Naive thymus-derived CD4-positive, alpha-beta T cell (primary cell): ENCODE measurements at regions not wholly inside any gene's neighbourhood (a gene's known extent, or its start where the extent isn't known, plus 50 kb on each side); places are given as distances from the start of the nearest gene placed in this dataset.

Source experiments
- ATAC-seq: fragments of 150-1000 bp; cut with Tn5 transposase; 2 replicates; pipeline ENCODE4 v1.10.0; 2021; ENCODE audit warnings: mild to moderate bottlenecking, moderate library complexity
- CTCF ChIA-PET: fragments of 350-600 bp; sonication (Branson Sonifier 250); formaldehyde crosslinking; loops from one replicate; lab custom pipeline; 2021; ENCODE audit warnings: antibody characterized with exemption; lab: Charles Lee
- POLR2A ChIA-PET: fragments of 350-600 bp; sonication (Branson Sonifier 250); formaldehyde crosslinking; loops from one replicate; lab custom pipeline; 2021; ENCODE audit warnings: antibody characterized with exemption, inconsistent platforms; lab: Charles Lee
- DNase-seq, 9 donors: peaks; one replicate each; pipeline versions ENCODE4 v3.0.0 to v3.0.0-alpha.2; 2020 to 2022; ENCODE audit warnings: mixed read lengths in 1 of 9
- H3K27ac ChIP-seq: one replicate; pipeline ENCODE4 v1.7.0; 2013; ENCODE audit warnings: mild to moderate bottlenecking, low read depth, low read length, moderate library complexity
- H3K27me3 ChIP-seq, 2 donors: one replicate each; pipeline ENCODE4 v1.7.0; 2013; ENCODE audit warnings: low read length in 2 of 2, mild to moderate bottlenecking in 2 of 2, moderate library complexity in 2 of 2; ENCODE audit not compliant: control insufficient read depth in 2 of 2, insufficient read depth in 2 of 2
- H3K36me3 ChIP-seq, 3 experiments: 1 replicate in 2 of 3; 2 replicates in 1 of 3; pipeline ENCODE4 v1.7.0; 2013; ENCODE audit warnings: low read length in 3 of 3, mild to moderate bottlenecking in 3 of 3, moderate library complexity in 1 of 3; ENCODE audit not compliant: insufficient read depth in 3 of 3, control insufficient read depth in 2 of 3
- H3K4me1 ChIP-seq, 2 donors: one replicate each; pipeline ENCODE4 v1.7.0; 2013; ENCODE audit warnings: low read length in 2 of 2, mild to moderate bottlenecking in 2 of 2, moderate library complexity in 1 of 2; ENCODE audit not compliant: control insufficient read depth in 2 of 2, insufficient read depth in 2 of 2
- H3K4me3 ChIP-seq: 2 replicates; pipeline ENCODE4 v1.7.0; 2013; ENCODE audit warnings: mild to moderate bottlenecking, low read length
- H3K9me3 ChIP-seq, 3 experiments: 1 replicate in 2 of 3; 2 replicates in 1 of 3; pipeline ENCODE4 v1.7.0; 2013; ENCODE audit warnings: low read length in 3 of 3; ENCODE audit not compliant: control insufficient read depth in 2 of 3
- H3K27ac Mint-ChIP-seq, 9 donors: one replicate each; pipeline ENCODE4 v1.8.0; 2020 to 2022; ENCODE audit warnings: mixed read lengths in 9 of 9, mild to moderate bottlenecking in 8 of 9, moderate library complexity in 5 of 9, inconsistent platforms in 2 of 9
- H3K27me3 Mint-ChIP-seq, 5 donors: one replicate each; pipeline ENCODE4 v1.8.0; 2021 to 2022; ENCODE audit warnings: mixed read lengths in 5 of 5, mild to moderate bottlenecking in 1 of 5
- H3K36me3 Mint-ChIP-seq, 5 donors: one replicate each; pipeline ENCODE4 v1.8.0; 2020 to 2022; ENCODE audit warnings: mixed read lengths in 5 of 5, mild to moderate bottlenecking in 3 of 5, inconsistent platforms in 1 of 5
- H3K4me1 Mint-ChIP-seq, 7 donors: one replicate each; pipeline ENCODE4 v1.8.0; 2020 to 2022; ENCODE audit warnings: mixed read lengths in 7 of 7, mild to moderate bottlenecking in 3 of 7, inconsistent platforms in 1 of 7
- H3K4me3 Mint-ChIP-seq, 10 donors: one replicate each; pipeline ENCODE4 v1.8.0; 2020 to 2022; ENCODE audit warnings: mild to moderate bottlenecking in 10 of 10, mixed read lengths in 10 of 10, moderate library complexity in 6 of 10, inconsistent platforms in 2 of 10
- H3K9me3 Mint-ChIP-seq, 11 donors: one replicate each; pipeline ENCODE4 v1.8.0; 2020 to 2022; ENCODE audit warnings: mixed read lengths in 11 of 11, mild to moderate bottlenecking in 4 of 11, inconsistent platforms in 1 of 11, moderate library complexity in 1 of 11
- intact Hi-C, 2 donors: fragments of 100-400 bp; cut with micrococcal nuclease; formaldehyde crosslinking; loops; one replicate each; pipeline ENCODE4 v1.15.1; 2023

- no peaks in the 10 kb centered on the region for H3K4me1 Mint-ChIP-seq
- no peak overlapping the region for H3K4me3 ChIP-seq
- POLR2A ChIA-PET: no interaction called here
- peaks cover 0 to 3% (median 0%) of the 10 kb centered on the region in 11 donors for H3K9me3 Mint-ChIP-seq
- intact Hi-C loops: no loop called here
- no peak overlapping the region for H3K4me3 Mint-ChIP-seq
- H3K27me3 ChIP-seq: no peaks in the 10 kb centered on the region
- CTCF ChIA-PET: no interaction called here
- H3K27me3 Mint-ChIP-seq: peaks cover 0 to 22% (median 7%) of the 10 kb centered on the region in 5 donors
- no peaks in the 10 kb centered on the region for H3K9me3 ChIP-seq
- no peaks in the 10 kb centered on the region for H3K36me3 Mint-ChIP-seq
- ATAC-seq (no peak), DNase-seq (no peak)
- no peak overlapping the region for H3K27ac ChIP-seq
- no peaks in the 10 kb centered on the region for H3K4me1 ChIP-seq
- no peaks in the 10 kb centered on the region for H3K36me3 ChIP-seq
- H3K27ac Mint-ChIP-seq: no peak overlapping the region
These were observed 112.7 kb upstream of the SELENOK start for GRCh38 chr3:54004335-54004734.

DNA sequence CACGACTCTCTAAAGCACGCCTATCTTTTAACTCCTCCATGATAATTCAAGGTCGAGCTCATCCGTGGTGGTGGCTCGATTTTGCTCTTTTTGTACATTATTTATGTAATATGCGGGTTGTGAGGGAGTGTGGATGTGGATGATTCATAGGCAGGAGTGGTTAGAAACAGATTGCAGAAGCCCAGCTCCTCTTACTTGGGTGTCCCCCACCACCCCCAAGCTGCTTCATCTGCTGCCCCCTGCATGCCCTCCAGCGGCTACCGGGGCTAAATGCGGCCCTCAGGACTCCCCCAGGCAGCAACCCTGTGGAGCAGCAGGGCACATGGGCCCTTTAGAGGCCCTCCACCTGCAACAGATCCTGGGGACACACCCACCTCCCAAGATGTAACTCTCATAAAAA lies 111.5 kb upstream of the SELENOK start:
- intact Hi-C loops: no loop called here
- H3K36me3 Mint-ChIP-seq: no peaks in the 10 kb centered on the region
- peaks cover 0 to 3% (median 0%) of the 10 kb centered on the region in 11 donors for H3K9me3 Mint-ChIP-seq
- no peaks in the 10 kb centered on the region for H3K36me3 ChIP-seq
- no peak overlapping the region for H3K27ac ChIP-seq
- DNase-seq: no peak
- no peaks in the 10 kb centered on the region for H3K9me3 ChIP-seq
- no peaks in the 10 kb centered on the region for H3K27me3 ChIP-seq
- CTCF ChIA-PET: no interaction called here
- POLR2A ChIA-PET: no interaction called here
- no peak overlapping the region for H3K4me3 Mint-ChIP-seq
- ATAC-seq: no peak
- no peak overlapping the region for H3K27ac Mint-ChIP-seq
- H3K27me3 Mint-ChIP-seq: peaks cover 0 to 14% (median 7%) of the 10 kb centered on the region in 5 donors
- H3K4me3 ChIP-seq: no peak overlapping the region
- no peaks in the 10 kb centered on the region for H3K4me1 Mint-ChIP-seq
- H3K4me1 ChIP-seq: no peaks in the 10 kb centered on the region

GRCh38 chr3:53999725-54000124 lies 108.1 kb upstream of the SELENOK start:
- CTCF ChIA-PET: no interaction called here
- Mint-ChIP-seq H3K4me1 (no peaks in the 10 kb centered on the region), H3K36me3 (no peaks in the 10 kb centered on the region), H3K27me3 (peaks cover 0 to 19% (median 12%) of the 10 kb centered on the region in 5 donors), H3K9me3 (peaks cover 0 to 3% (median 0%) of the 10 kb centered on the region in 11 donors), H3K4me3 (no peak overlapping the region), H3K27ac (no peak overlapping the region)
- DNase-seq (no peak), ATAC-seq (no peak)
- H3K4me1 ChIP-seq: no peaks in the 10 kb centered on the region
- intact Hi-C loops: no loop called here
- H3K27me3 ChIP-seq: no peaks in the 10 kb centered on the region
- no peak overlapping the region for H3K27ac ChIP-seq
- H3K36me3 ChIP-seq: no peaks in the 10 kb centered on the region
- no peak overlapping the region for H3K4me3 ChIP-seq
- POLR2A ChIA-PET: no interaction called here
- H3K9me3 ChIP-seq: no peaks in the 10 kb centered on the region

DNA sequence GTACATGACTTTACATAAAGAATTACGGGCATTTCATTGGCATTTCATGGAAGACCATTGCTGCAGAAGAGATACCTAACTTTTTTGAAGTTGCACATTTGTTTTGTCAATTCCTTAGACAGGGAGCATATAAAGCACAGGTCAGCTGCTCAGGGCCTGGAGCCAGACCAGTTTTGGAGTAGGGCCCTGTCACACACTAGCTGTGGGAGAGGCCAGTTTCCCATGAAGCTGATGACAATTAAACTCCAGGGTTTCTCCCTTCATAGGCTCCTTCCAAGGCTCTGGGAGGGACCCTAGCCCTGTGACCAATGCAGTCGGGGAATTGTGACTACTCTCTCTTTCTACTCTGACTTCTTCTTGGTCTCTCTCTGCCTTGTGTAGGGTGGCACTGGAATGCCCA lies 107.3 kb upstream of the SELENOK start:
- intact Hi-C loops: no loop called here
- H3K9me3 ChIP-seq: no peaks in the 10 kb centered on the region
- H3K27ac ChIP-seq: no peak overlapping the region
- peaks cover 0 to 19% (median 12%) of the 10 kb centered on the region in 5 donors for H3K27me3 Mint-ChIP-seq
- no peak for ATAC-seq
- DNase-seq: no peak
- no peaks in the 10 kb centered on the region for H3K4me1 ChIP-seq
- H3K36me3 Mint-ChIP-seq: no peaks in the 10 kb centered on the region
- no peak overlapping the region for H3K27ac Mint-ChIP-seq
- H3K36me3 ChIP-seq: no peaks in the 10 kb centered on the region
- H3K4me1 Mint-ChIP-seq: no peaks in the 10 kb centered on the region
- no peak overlapping the region for H3K4me3 Mint-ChIP-seq
- no peak overlapping the region for H3K4me3 ChIP-seq
- H3K9me3 Mint-ChIP-seq: peaks cover 0 to 3% (median 0%) of the 10 kb centered on the region in 11 donors
- ChIA-PET CTCF (no interaction called here), POLR2A (no interaction called here)
- H3K27me3 ChIP-seq: no peaks in the 10 kb centered on the region

DNA sequence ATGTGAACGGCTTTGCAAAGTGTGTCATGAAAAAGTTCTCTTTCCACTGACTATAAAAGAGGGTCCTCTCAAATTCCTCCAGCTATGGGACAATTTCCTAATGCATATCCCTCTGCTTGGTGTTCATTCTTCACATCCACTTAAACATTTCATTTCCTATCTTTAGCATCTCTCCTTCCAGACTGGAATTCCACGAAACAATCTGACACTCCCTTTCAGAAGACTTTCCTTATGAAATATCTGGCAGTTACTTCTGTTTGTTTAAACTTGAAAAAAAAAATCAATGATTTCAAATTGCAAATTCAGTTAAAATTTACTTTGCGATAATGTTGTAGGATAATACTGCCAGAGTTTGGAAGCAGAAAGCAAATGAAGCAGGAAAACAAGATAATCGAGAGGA lies 105.8 kb upstream of the SELENOK start:
- CTCF ChIA-PET: no interaction called here
- H3K27ac ChIP-seq: no peak overlapping the region
- peaks cover 0 to 19% (median 6%) of the 10 kb centered on the region in 5 donors for H3K27me3 Mint-ChIP-seq
- H3K4me3 ChIP-seq: no peak overlapping the region
- no peaks in the 10 kb centered on the region for H3K36me3 ChIP-seq
- intact Hi-C loops: no loop called here
- H3K27ac Mint-ChIP-seq: no peak overlapping the region
- no peaks in the 10 kb centered on the region for H3K4me1 ChIP-seq
- no peaks in the 10 kb centered on the region for H3K4me1 Mint-ChIP-seq
- DNase-seq (no peak), ATAC-seq (no peak)
- peaks cover 0 to 2% (median 0%) of the 10 kb centered on the region in 11 donors for H3K9me3 Mint-ChIP-seq
- H3K27me3 ChIP-seq: no peaks in the 10 kb centered on the region
- no peaks in the 10 kb centered on the region for H3K9me3 ChIP-seq
- POLR2A ChIA-PET: no interaction called here
- H3K36me3 Mint-ChIP-seq: no peaks in the 10 kb centered on the region
- no peak overlapping the region for H3K4me3 Mint-ChIP-seq

DNA sequence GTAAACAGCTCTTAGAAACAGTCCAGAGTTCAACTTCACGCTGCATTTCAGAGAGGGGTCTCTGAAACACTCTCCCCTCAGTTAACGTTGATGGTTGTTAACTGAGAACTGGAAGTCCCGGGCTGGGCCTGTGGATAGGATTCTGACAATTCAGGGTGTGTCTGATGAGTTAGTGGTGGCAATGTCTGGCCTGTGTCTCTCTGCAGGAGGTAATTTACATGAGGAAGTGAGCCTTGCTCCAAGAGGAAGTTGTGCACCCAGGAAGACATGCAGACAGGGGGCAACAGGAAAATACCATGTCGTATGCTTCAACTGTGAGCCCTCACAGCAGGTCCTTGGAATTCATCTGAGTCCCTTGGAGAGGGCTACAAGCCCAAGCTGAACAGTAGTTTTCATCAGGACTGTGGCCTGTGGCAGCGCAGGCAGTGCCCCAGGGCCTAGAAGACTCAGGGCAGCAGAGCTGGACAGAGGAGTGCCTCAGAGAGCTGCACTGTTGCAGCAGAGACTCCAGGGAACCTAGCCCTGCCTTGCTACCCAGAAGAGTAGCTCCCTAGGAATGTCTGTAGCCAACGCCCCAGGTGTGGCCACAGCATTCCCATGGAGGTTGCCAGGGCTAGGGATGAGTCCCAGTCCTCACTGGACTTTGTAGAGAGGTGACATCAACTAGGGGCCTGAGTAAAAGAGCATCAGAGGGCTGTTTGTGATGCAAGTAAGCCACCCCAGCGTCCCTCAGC lies 104.6 kb upstream of the SELENOK start:
- CTCF ChIA-PET: interaction anchor here (0.6 kb wide), 1 partner anchor 44 kb away, joined by 3 read pairs; no protein-coding TSS in a partner anchor
- Histone ChIP-seq H3K4me1 (no peaks in the 10 kb centered on the region), H3K9me3 (no peaks in the 10 kb centered on the region), H3K27me3 (no peaks in the 10 kb centered on the region), H3K36me3 (no peaks in the 10 kb centered on the region), H3K4me3 (no peak overlapping the region), H3K27ac (no peak overlapping the region)
- no peak for DNase-seq
- intact Hi-C loops: no loop called here
- Mint-ChIP-seq H3K4me3 (no peak overlapping the region), H3K9me3 (peaks cover 0 to 2% (median 0%) of the 10 kb centered on the region in 11 donors), H3K36me3 (no peaks in the 10 kb centered on the region), H3K4me1 (no peaks in the 10 kb centered on the region), H3K27me3 (peaks cover 2 to 18% (median 5%) of the 10 kb centered on the region in 5 donors), H3K27ac (no peak overlapping the region)
- ATAC-seq: peak; percentile 27
- POLR2A ChIA-PET: no interaction called here

- Mint-ChIP-seq H3K4me3 (no peak overlapping the region), H3K27ac (no peak overlapping the region), H3K4me1 (no peaks in the 10 kb centered on the region), H3K9me3 (peaks cover 0 to 2% (median 0%) of the 10 kb centered on the region in 11 donors), H3K27me3 (peaks cover 2 to 18% (median 5%) of the 10 kb centered on the region in 5 donors), H3K36me3 (no peaks in the 10 kb centered on the region)
- DNase-seq (no peak), ATAC-seq (no peak)
- intact Hi-C loops: no loop called here
- ChIA-PET POLR2A (no interaction called here), CTCF (no interaction called here)
- no peak overlapping the region for H3K4me3 ChIP-seq
- no peak overlapping the region for H3K27ac ChIP-seq
- no peaks in the 10 kb centered on the region for H3K36me3 ChIP-seq
- no peaks in the 10 kb centered on the region for H3K4me1 ChIP-seq
- H3K9me3 ChIP-seq: no peaks in the 10 kb centered on the region
- H3K27me3 ChIP-seq: no peaks in the 10 kb centered on the region
These were observed 103.4 kb upstream of the SELENOK start for GRCh38 chr3:53994986-53995603.
